ENCODE measurements at regions not wholly inside any gene's neighbourhood (a gene's known extent, or its start where the extent isn't known, plus 50 kb on each side); places are given as distances from the start of the nearest gene placed in this dataset.

GRCh38 chr12:39682689-39683477 is 63.3 kb upstream of the ABCD2 start:
- TF ChIP-seq CTCF (IDR thresholded peaks at IDR 0.05) (no peak), POLR2AphosphoS5 (IDR thresholded peaks at IDR 0.05) (no peak)
